ENCODE measurements at regions not wholly inside any gene's neighbourhood (a gene's known extent, or its start where the extent isn't known, plus 50 kb on each side); places are given as distances from the start of the nearest gene placed in this dataset.

- H3K4me3 ChIP-seq (ENCODE audit: low read depth in 1 of 3, low read length in 3 of 3) = no peak overlapping the region
- H3K9me3 ChIP-seq (ENCODE audit: control insufficient read depth in 2 of 2, insufficient read depth in 1 of 2, low read depth in 1 of 2, low read length in 1 of 2) = no peaks in the 10 kb centered on the region
- no peak overlapping the region for H3K27ac ChIP-seq (ENCODE audit: low read depth in 1 of 3, low read length in 2 of 3)
- H3K27me3 ChIP-seq (ENCODE audit: control insufficient read depth in 3 of 3, insufficient read depth in 3 of 3, low read length in 3 of 3) = no peaks in the 10 kb centered on the region
- DNase-seq = peak in 1 of 2 donors; percentile 22
- no peaks in the 10 kb centered on the region for H3K4me1 ChIP-seq (ENCODE audit: control insufficient read depth in 3 of 3, insufficient read depth in 2 of 3, low read depth in 1 of 3, low read length in 2 of 3)
- no peaks in the 10 kb centered on the region for H3K36me3 ChIP-seq (ENCODE audit: control insufficient read depth in 3 of 3, insufficient read depth in 2 of 3, low read depth in 1 of 3, low read length in 3 of 3)
- FAIRE-seq = no peak
- 38 to 41% (median 39%) methylated on average over 2 of the region's 2 CpGs for WGBS, 3 donors
These were observed 215.9 kb downstream of the SP3 start for GRCh38 chr2:173749315-173749714.

GRCh38 chr2:173750353-173750801 is 214.8 kb downstream of the SP3 start:
- Histone ChIP-seq H3K27ac (ENCODE audit: low read depth in 1 of 3, low read length in 2 of 3) (no peak overlapping the region), H3K4me3 (ENCODE audit: low read depth in 1 of 3, low read length in 3 of 3) (no peak overlapping the region), H3K27me3 (ENCODE audit: control insufficient read depth in 3 of 3, insufficient read depth in 3 of 3, low read length in 3 of 3) (no peaks in the 10 kb centered on the region), H3K36me3 (ENCODE audit: control insufficient read depth in 3 of 3, insufficient read depth in 2 of 3, low read depth in 1 of 3, low read length in 3 of 3) (no peaks in the 10 kb centered on the region), H3K9me3 (ENCODE audit: control insufficient read depth in 2 of 2, insufficient read depth in 1 of 2, low read depth in 1 of 2, low read length in 1 of 2) (no peaks in the 10 kb centered on the region), H3K4me1 (ENCODE audit: control insufficient read depth in 3 of 3, insufficient read depth in 2 of 3, low read depth in 1 of 3, low read length in 2 of 3) (no peaks in the 10 kb centered on the region)
- 56 to 78% (median 70%) methylated on average over 7 of the region's 7 CpGs for WGBS, 3 donors
- no peak for FAIRE-seq
- DNase-seq = peak in 1 of 2 donors; percentile 8

- Histone ChIP-seq H3K27me3 (ENCODE audit: control insufficient read depth in 3 of 3, insufficient read depth in 3 of 3, low read length in 3 of 3) (no peaks in the 10 kb centered on the region), H3K9me3 (ENCODE audit: control insufficient read depth in 2 of 2, insufficient read depth in 1 of 2, low read depth in 1 of 2, low read length in 1 of 2) (no peaks in the 10 kb centered on the region), H3K27ac (ENCODE audit: low read depth in 1 of 3, low read length in 2 of 3) (no peak overlapping the region), H3K36me3 (ENCODE audit: control insufficient read depth in 3 of 3, insufficient read depth in 2 of 3, low read depth in 1 of 3, low read length in 3 of 3) (no peaks in the 10 kb centered on the region), H3K4me3 (ENCODE audit: low read depth in 1 of 3, low read length in 3 of 3) (no peak overlapping the region), H3K4me1 (ENCODE audit: control insufficient read depth in 3 of 3, insufficient read depth in 2 of 3, low read depth in 1 of 3, low read length in 2 of 3) (no peaks in the 10 kb centered on the region)
- no peak for DNase-seq
- FAIRE-seq = no peak
- WGBS, 3 donors = 70 to 79% (median 71%) methylated on average over 4 of the region's 4 CpGs
These were observed 214.3 kb downstream of the SP3 start for GRCh38 chr2:173750831-173751230.

- H3K27ac ChIP-seq (ENCODE audit: low read depth in 1 of 3, low read length in 2 of 3) = no peak overlapping the region
- no peaks in the 10 kb centered on the region for H3K27me3 ChIP-seq (ENCODE audit: control insufficient read depth in 3 of 3, insufficient read depth in 3 of 3, low read length in 3 of 3)
- H3K4me1 ChIP-seq (ENCODE audit: control insufficient read depth in 3 of 3, insufficient read depth in 2 of 3, low read depth in 1 of 3, low read length in 2 of 3) = no peaks in the 10 kb centered on the region
- no peak for DNase-seq
- H3K4me3 ChIP-seq (ENCODE audit: low read depth in 1 of 3, low read length in 3 of 3) = no peak overlapping the region
- 83 to 91% (median 85%) methylated on average over 9 of the region's 9 CpGs for WGBS, 3 donors
- FAIRE-seq = no peak
- H3K36me3 ChIP-seq (ENCODE audit: control insufficient read depth in 3 of 3, insufficient read depth in 2 of 3, low read depth in 1 of 3, low read length in 3 of 3) = no peaks in the 10 kb centered on the region
- H3K9me3 ChIP-seq (ENCODE audit: control insufficient read depth in 2 of 2, insufficient read depth in 1 of 2, low read depth in 1 of 2, low read length in 1 of 2) = no peaks in the 10 kb centered on the region
These were observed 213.8 kb downstream of the SP3 start for GRCh38 chr2:173751245-173751975.

GRCh38 chr2:173752152-173752551 is 213.0 kb downstream of the SP3 start:
- WGBS, 3 donors = 48 to 56% (median 55%) methylated on average over 1 of the region's 1 CpG
- no peak for DNase-seq
- H3K4me1 ChIP-seq (ENCODE audit: control insufficient read depth in 3 of 3, insufficient read depth in 2 of 3, low read depth in 1 of 3, low read length in 2 of 3) = no peaks in the 10 kb centered on the region
- H3K27ac ChIP-seq (ENCODE audit: low read depth in 1 of 3, low read length in 2 of 3) = no peak overlapping the region
- no peak for FAIRE-seq
- no peaks in the 10 kb centered on the region for H3K36me3 ChIP-seq (ENCODE audit: control insufficient read depth in 3 of 3, insufficient read depth in 2 of 3, low read depth in 1 of 3, low read length in 3 of 3)
- H3K4me3 ChIP-seq (ENCODE audit: low read depth in 1 of 3, low read length in 3 of 3) = no peak overlapping the region
- H3K27me3 ChIP-seq (ENCODE audit: control insufficient read depth in 3 of 3, insufficient read depth in 3 of 3, low read length in 3 of 3) = no peaks in the 10 kb centered on the region
- H3K9me3 ChIP-seq (ENCODE audit: control insufficient read depth in 2 of 2, insufficient read depth in 1 of 2, low read depth in 1 of 2, low read length in 1 of 2) = no peaks in the 10 kb centered on the region

GRCh38 chr2:173753441-173753840 is 211.7 kb downstream of the SP3 start:
- Histone ChIP-seq H3K9me3 (ENCODE audit: control insufficient read depth in 2 of 2, insufficient read depth in 1 of 2, low read depth in 1 of 2, low read length in 1 of 2) (no peaks in the 10 kb centered on the region), H3K36me3 (ENCODE audit: control insufficient read depth in 3 of 3, insufficient read depth in 2 of 3, low read depth in 1 of 3, low read length in 3 of 3) (no peaks in the 10 kb centered on the region), H3K4me3 (ENCODE audit: low read depth in 1 of 3, low read length in 3 of 3) (no peak overlapping the region), H3K4me1 (ENCODE audit: control insufficient read depth in 3 of 3, insufficient read depth in 2 of 3, low read depth in 1 of 3, low read length in 2 of 3) (no peaks in the 10 kb centered on the region), H3K27me3 (ENCODE audit: control insufficient read depth in 3 of 3, insufficient read depth in 3 of 3, low read length in 3 of 3) (no peaks in the 10 kb centered on the region), H3K27ac (ENCODE audit: low read depth in 1 of 3, low read length in 2 of 3) (no peak overlapping the region)
- DNase-seq (no peak), FAIRE-seq (no peak)
- WGBS, 3 donors = 88 to 95% (median 94%) methylated on average over 5 of the region's 5 CpGs

GRCh38 chr2:173754165-173754564 is 211.0 kb downstream of the SP3 start:
- 78 to 87% (median 80%) methylated on average over 4 of the region's 4 CpGs for WGBS, 3 donors
- no peak for DNase-seq
- Histone ChIP-seq H3K4me3 (ENCODE audit: low read depth in 1 of 3, low read length in 3 of 3) (no peak overlapping the region), H3K27ac (ENCODE audit: low read depth in 1 of 3, low read length in 2 of 3) (no peak overlapping the region), H3K36me3 (ENCODE audit: control insufficient read depth in 3 of 3, insufficient read depth in 2 of 3, low read depth in 1 of 3, low read length in 3 of 3) (no peaks in the 10 kb centered on the region), H3K27me3 (ENCODE audit: control insufficient read depth in 3 of 3, insufficient read depth in 3 of 3, low read length in 3 of 3) (no peaks in the 10 kb centered on the region), H3K4me1 (ENCODE audit: control insufficient read depth in 3 of 3, insufficient read depth in 2 of 3, low read depth in 1 of 3, low read length in 2 of 3) (no peaks in the 10 kb centered on the region), H3K9me3 (ENCODE audit: control insufficient read depth in 2 of 2, insufficient read depth in 1 of 2, low read depth in 1 of 2, low read length in 1 of 2) (no peaks in the 10 kb centered on the region)
- FAIRE-seq = no peak

- Histone ChIP-seq H3K27ac (ENCODE audit: low read depth in 1 of 3, low read length in 2 of 3) (no peak overlapping the region), H3K27me3 (ENCODE audit: control insufficient read depth in 3 of 3, insufficient read depth in 3 of 3, low read length in 3 of 3) (no peaks in the 10 kb centered on the region), H3K36me3 (ENCODE audit: control insufficient read depth in 3 of 3, insufficient read depth in 2 of 3, low read depth in 1 of 3, low read length in 3 of 3) (no peaks in the 10 kb centered on the region), H3K4me1 (ENCODE audit: control insufficient read depth in 3 of 3, insufficient read depth in 2 of 3, low read depth in 1 of 3, low read length in 2 of 3) (no peaks in the 10 kb centered on the region), H3K9me3 (ENCODE audit: control insufficient read depth in 2 of 2, insufficient read depth in 1 of 2, low read depth in 1 of 2, low read length in 1 of 2) (no peaks in the 10 kb centered on the region), H3K4me3 (ENCODE audit: low read depth in 1 of 3, low read length in 3 of 3) (no peak overlapping the region)
- FAIRE-seq (no peak), DNase-seq (peak in 1 of 2 donors; percentile 27)
- 62 to 83% (median 82%) methylated on average over 3 of the region's 3 CpGs for WGBS, 3 donors
These were observed 210.3 kb downstream of the SP3 start for GRCh38 chr2:173754837-173755236.

GRCh38 chr2:173755798-173756197 is 209.4 kb downstream of the SP3 start:
- DNase-seq = peak in 1 of 2 donors; percentile 22
- Histone ChIP-seq H3K36me3 (ENCODE audit: control insufficient read depth in 3 of 3, insufficient read depth in 2 of 3, low read depth in 1 of 3, low read length in 3 of 3) (no peaks in the 10 kb centered on the region), H3K4me1 (ENCODE audit: control insufficient read depth in 3 of 3, insufficient read depth in 2 of 3, low read depth in 1 of 3, low read length in 2 of 3) (no peaks in the 10 kb centered on the region), H3K27me3 (ENCODE audit: control insufficient read depth in 3 of 3, insufficient read depth in 3 of 3, low read length in 3 of 3) (no peaks in the 10 kb centered on the region), H3K9me3 (ENCODE audit: control insufficient read depth in 2 of 2, insufficient read depth in 1 of 2, low read depth in 1 of 2, low read length in 1 of 2) (no peaks in the 10 kb centered on the region), H3K27ac (ENCODE audit: low read depth in 1 of 3, low read length in 2 of 3) (no peak overlapping the region), H3K4me3 (ENCODE audit: low read depth in 1 of 3, low read length in 3 of 3) (no peak overlapping the region)
- 94 to 100% (median 96%) methylated on average over 2 of the region's 2 CpGs for WGBS, 3 donors
- no peak for FAIRE-seq

All from small intestine (tissue), 7 donors.